SK-N-DZ (cell line): ENCODE measurements at regions not wholly inside any gene's neighbourhood (a gene's known extent, or its start where the extent isn't known, plus 50 kb on each side); places are given as distances from the start of the nearest gene placed in this dataset.
"Not testable (repeated sequence)": the region's sequence is repeated elsewhere in the genome, so short reads cannot be mapped to it uniquely, and the experiment has no call there.

Source experiments
- DNase-seq: peaks from one replicate; pipeline ENCODE4 v3.0.0-alpha.2; 2015; ENCODE audit warnings: low spot score

- DNase-seq, result no peak
These were observed 832.3 kb downstream of the MTRR start for GRCh38 chr5:8701251-8701650.

- no peak for DNase-seq
These were observed 835.4 kb downstream of the SEMA5A start for GRCh38 chr5:8710426-8710930.

GRCh38 chr5:8714198-8714597 is 831.7 kb downstream of the SEMA5A start:
- no peak for DNase-seq

GRCh38 chr5:8714861-8715260 is 831.0 kb downstream of the SEMA5A start:
- DNase-seq, result no peak

GRCh38 chr5:8719796-8720195 is 826.1 kb downstream of the SEMA5A start:
- DNase-seq, result no peak

GRCh38 chr5:8720506-8720905 is 825.4 kb downstream of the SEMA5A start:
- DNase-seq, result no peak

- DNase-seq, result no peak
These were observed 824.3 kb downstream of the SEMA5A start for GRCh38 chr5:8721536-8721935.

GRCh38 chr5:8726383-8727036 is 819.4 kb downstream of the SEMA5A start:
- DNase-seq, result no peak

GRCh38 chr5:8727396-8727795 is 818.5 kb downstream of the SEMA5A start:
- no peak for DNase-seq

GRCh38 chr5:8729437-8729836 is 816.4 kb downstream of the SEMA5A start:
- no peak for DNase-seq

GRCh38 chr5:8730194-8730593 is 815.7 kb downstream of the SEMA5A start:
- DNase-seq, result no peak

- not testable (repeated sequence) for DNase-seq
These were observed 814.8 kb downstream of the SEMA5A start for GRCh38 chr5:8731110-8731509.

GRCh38 chr5:8740595-8740994 is 805.3 kb downstream of the SEMA5A start:
- DNase-seq, result no peak

- DNase-seq, result no peak
These were observed 796.3 kb downstream of the SEMA5A start for GRCh38 chr5:8749556-8749955.

- DNase-seq, result no peak
These were observed 795.8 kb downstream of the SEMA5A start for GRCh38 chr5:8750100-8750499.

- no peak for DNase-seq
These were observed 793.9 kb downstream of the SEMA5A start for GRCh38 chr5:8751971-8752370.

- no peak for DNase-seq
These were observed 793.3 kb downstream of the SEMA5A start for GRCh38 chr5:8752595-8752994.

GRCh38 chr5:8756498-8757084 is 789.3 kb downstream of the SEMA5A start:
- DNase-seq, result peak; percentile 24

GRCh38 chr5:8765886-8766285 is 780.0 kb downstream of the SEMA5A start:
- DNase-seq, result no peak

- no peak for DNase-seq
These were observed 779.4 kb downstream of the SEMA5A start for GRCh38 chr5:8766448-8766847.

- no peak for DNase-seq
These were observed 778.8 kb downstream of the SEMA5A start for GRCh38 chr5:8767111-8767510.

GRCh38 chr5:8767746-8768145 is 778.1 kb downstream of the SEMA5A start:
- no peak for DNase-seq

GRCh38 chr5:8769631-8770030 is 776.2 kb downstream of the SEMA5A start:
- DNase-seq, result no peak

- no peak for DNase-seq
These were observed 775.4 kb downstream of the SEMA5A start for GRCh38 chr5:8770431-8770830.
